Peyer's patch (tissue), 4 donors: ENCODE measurements at regions not wholly inside any gene's neighbourhood (a gene's known extent, or its start where the extent isn't known, plus 50 kb on each side); places are given as distances from the start of the nearest gene placed in this dataset.

Experiments
- DNase-seq, 3 donors: peaks; one replicate each; pipeline ENCODE4 v3.0.0-alpha.2; 2017 to 2019
- H3K27ac ChIP-seq, 4 donors: fragments of 200-600 bp; sonication (generic); one replicate each; pipeline ENCODE4 v1.5.1; 2016 to 2019
- H3K27me3 ChIP-seq, 2 donors: fragments of 200-600 bp; sonication (generic); one replicate each; pipeline ENCODE4 v1.5.1; 2019
- H3K36me3 ChIP-seq, 3 donors: fragments of 200-600 bp; sonication (generic); one replicate each; pipeline ENCODE4 v1.5.1; 2016 to 2019
- H3K4me1 ChIP-seq, 4 donors: fragments of 200-600 bp; sonication (generic); one replicate each; pipeline ENCODE4 v1.5.1; 2016 to 2019
- H3K4me3 ChIP-seq, 4 donors: fragments of 200-600 bp; sonication (generic); 1 replicate in 3 of 4; 2 replicates in 1 of 4; pipeline ENCODE4 v1.5.1; 2016 to 2019; ENCODE audit warnings: mild to moderate bottlenecking in 1 of 4
- H3K9me3 ChIP-seq, 4 donors: fragments of 200-600 bp; sonication (generic); one replicate each; pipeline ENCODE4 v1.5.1; 2016 to 2019; ENCODE audit warnings: mild to moderate bottlenecking in 1 of 4
- POLR2A ChIP-seq, 2 donors: fragments of 450-650 bp; IDR thresholded peaks; one replicate each; pipeline ENCODE4 v1.5.1; 2017; ENCODE audit warnings: antibody characterized with exemption in 2 of 2, mild to moderate bottlenecking in 2 of 2, moderate library complexity in 2 of 2
- TF ChIP-seq, protein P1 (sequence below), 6 experiments: fragments of 450-650 bp in 4 of 6; fragments of 200-600 bp in 2 of 6; sonication (generic) in 1 of 6; IDR thresholded peaks; one replicate each; pipeline ENCODE4 v1.5.1; 2017 to 2019; ENCODE audit warnings: antibody characterized with exemption in 6 of 6, mild to moderate bottlenecking in 3 of 6, moderate library complexity in 1 of 6

- Histone ChIP-seq H3K27me3 (no peaks in the 10 kb centered on the region), H3K9me3 (no peaks in the 10 kb centered on the region), H3K4me3 (no peak overlapping the region), H3K36me3 (no peaks in the 10 kb centered on the region), H3K27ac (no peak overlapping the region), H3K4me1 (peaks cover 0 to 18% (median 1%) of the 10 kb centered on the region in 4 donors)
- TF ChIP-seq, protein P1, sequence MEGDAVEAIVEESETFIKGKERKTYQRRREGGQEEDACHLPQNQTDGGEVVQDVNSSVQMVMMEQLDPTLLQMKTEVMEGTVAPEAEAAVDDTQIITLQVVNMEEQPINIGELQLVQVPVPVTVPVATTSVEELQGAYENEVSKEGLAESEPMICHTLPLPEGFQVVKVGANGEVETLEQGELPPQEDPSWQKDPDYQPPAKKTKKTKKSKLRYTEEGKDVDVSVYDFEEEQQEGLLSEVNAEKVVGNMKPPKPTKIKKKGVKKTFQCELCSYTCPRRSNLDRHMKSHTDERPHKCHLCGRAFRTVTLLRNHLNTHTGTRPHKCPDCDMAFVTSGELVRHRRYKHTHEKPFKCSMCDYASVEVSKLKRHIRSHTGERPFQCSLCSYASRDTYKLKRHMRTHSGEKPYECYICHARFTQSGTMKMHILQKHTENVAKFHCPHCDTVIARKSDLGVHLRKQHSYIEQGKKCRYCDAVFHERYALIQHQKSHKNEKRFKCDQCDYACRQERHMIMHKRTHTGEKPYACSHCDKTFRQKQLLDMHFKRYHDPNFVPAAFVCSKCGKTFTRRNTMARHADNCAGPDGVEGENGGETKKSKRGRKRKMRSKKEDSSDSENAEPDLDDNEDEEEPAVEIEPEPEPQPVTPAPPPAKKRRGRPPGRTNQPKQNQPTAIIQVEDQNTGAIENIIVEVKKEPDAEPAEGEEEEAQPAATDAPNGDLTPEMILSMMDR (IDR thresholded peaks at IDR 0.05): no peak
- no peak for TF ChIP-seq POLR2A (IDR thresholded peaks at IDR 0.05)
- DNase-seq: peak in 1 of 3 donors; percentile 63
Observed at GRCh38 chr1:87926131-87926830, 597.6 kb downstream of the LMO4 start.

- Histone ChIP-seq H3K27me3 (no peaks in the 10 kb centered on the region), H3K27ac (no peak overlapping the region), H3K36me3 (no peaks in the 10 kb centered on the region), H3K4me3 (no peak overlapping the region), H3K9me3 (no peaks in the 10 kb centered on the region), H3K4me1 (peaks cover 0 to 18% (median 1%) of the 10 kb centered on the region in 4 donors)
- no peak for DNase-seq
- no peak for TF ChIP-seq POLR2A (IDR thresholded peaks at IDR 0.05)
- TF ChIP-seq, protein P1 (IDR thresholded peaks at IDR 0.05): no peak
Observed at GRCh38 chr1:87926921-87927320, 598.2 kb downstream of the LMO4 start.

DNA sequence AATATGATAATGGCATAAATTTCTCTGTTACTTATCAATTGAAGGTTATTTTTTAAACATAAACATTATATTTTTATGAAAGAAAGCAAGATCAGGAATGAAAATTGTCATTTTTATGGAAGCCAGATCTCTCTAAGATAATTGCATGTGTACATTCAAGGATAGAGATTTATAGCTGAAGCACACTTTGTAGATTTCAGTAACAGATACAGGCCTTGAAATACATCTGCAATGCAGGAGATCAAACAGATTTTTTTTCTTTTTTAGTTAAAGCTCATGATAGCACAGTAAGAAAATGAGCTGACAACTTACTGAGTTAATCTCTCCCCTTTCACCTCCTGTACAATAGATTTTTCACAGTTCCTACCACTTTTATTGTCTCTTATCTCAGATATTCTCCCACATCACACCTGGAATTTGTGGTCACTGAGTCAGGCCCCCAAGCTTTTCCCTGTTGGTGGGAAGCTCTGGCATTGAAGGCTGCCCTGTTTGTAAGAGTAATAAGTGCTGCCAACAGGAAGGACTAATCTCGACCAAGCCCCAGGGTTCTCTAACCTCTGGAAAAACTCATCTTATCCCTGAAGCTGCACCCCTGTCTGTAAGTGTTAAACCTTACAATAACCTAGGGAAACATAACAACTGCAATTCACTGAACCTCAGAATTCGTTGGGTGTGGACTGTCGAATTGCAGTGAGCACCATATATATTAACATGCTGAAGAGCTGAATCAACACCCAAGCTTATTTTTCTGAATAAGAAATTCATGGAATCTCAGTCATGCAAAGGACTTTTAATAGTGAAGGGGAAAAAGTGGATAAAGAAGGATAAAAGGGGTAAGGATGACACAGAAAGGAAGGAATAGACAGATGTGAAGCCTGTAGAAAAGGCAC lies 599.0 kb downstream of the LMO4 start:
- Histone ChIP-seq H3K27ac (no peak overlapping the region), H3K36me3 (no peaks in the 10 kb centered on the region), H3K9me3 (no peaks in the 10 kb centered on the region), H3K27me3 (no peaks in the 10 kb centered on the region), H3K4me3 (no peak overlapping the region), H3K4me1 (peaks cover 0 to 18% (median 1%) of the 10 kb centered on the region in 4 donors)
- TF ChIP-seq POLR2A (IDR thresholded peaks at IDR 0.05): no peak
- TF ChIP-seq, protein P1 (IDR thresholded peaks at IDR 0.05): no peak
- no peak for DNase-seq

GRCh38 chr1:87928623-87929022 lies 599.9 kb downstream of the LMO4 start:
- H3K4me1 ChIP-seq: peaks cover 0 to 18% (median 1%) of the 10 kb centered on the region in 4 donors
- H3K36me3 ChIP-seq: no peaks in the 10 kb centered on the region
- DNase-seq: no peak
- TF ChIP-seq, protein P1 (IDR thresholded peaks at IDR 0.05): no peak
- no peak for TF ChIP-seq POLR2A (IDR thresholded peaks at IDR 0.05)
- peak overlapping the region in 1 of 4 donors; percentile 34 for H3K27ac ChIP-seq
- no peaks in the 10 kb centered on the region for H3K9me3 ChIP-seq
- H3K4me3 ChIP-seq: no peak overlapping the region
- H3K27me3 ChIP-seq: no peaks in the 10 kb centered on the region

DNA sequence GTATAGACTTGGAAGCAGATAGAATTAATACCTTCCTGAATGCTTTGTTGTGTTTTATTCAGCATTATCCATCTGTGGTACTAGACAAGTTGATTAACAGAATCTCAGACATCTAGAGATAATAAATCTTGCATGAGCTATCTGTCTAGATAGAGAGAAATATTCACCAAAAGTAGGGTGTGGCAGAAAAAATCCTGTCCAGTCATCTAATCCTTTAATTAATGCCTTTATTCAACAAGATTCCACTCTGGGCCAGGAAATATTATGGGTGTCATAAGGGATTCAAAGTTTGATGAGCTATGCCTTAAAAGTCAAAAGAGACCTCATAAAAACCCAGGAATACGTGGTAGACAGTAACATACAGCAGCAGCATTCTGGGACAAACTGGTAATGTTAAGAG lies 601.2 kb downstream of the LMO4 start:
- H3K4me1 ChIP-seq: peaks cover 0 to 18% (median 1%) of the 10 kb centered on the region in 4 donors
- TF ChIP-seq, protein P1 (IDR thresholded peaks at IDR 0.05): no peak
- no peak for TF ChIP-seq POLR2A (IDR thresholded peaks at IDR 0.05)
- H3K9me3 ChIP-seq: no peaks in the 10 kb centered on the region
- no peak for DNase-seq
- no peak overlapping the region for H3K27ac ChIP-seq
- H3K4me3 ChIP-seq: no peak overlapping the region
- H3K36me3 ChIP-seq: no peaks in the 10 kb centered on the region
- no peaks in the 10 kb centered on the region for H3K27me3 ChIP-seq
